CD14-positive monocyte (primary cell): ENCODE measurements at regions not wholly inside any gene's neighbourhood (a gene's known extent, or its start where the extent isn't known, plus 50 kb on each side); places are given as distances from the start of the nearest gene placed in this dataset.

ENCODE experiments used
- DNase-seq, 3 donors: peaks; one replicate each; pipeline ENCODE4 v3.0.0-alpha.2; 2011 to 2022
- H2AFZ ChIP-seq: 2 replicates; pipeline ENCODE4 v1.6.0; 2012; ENCODE audit warnings: mild to moderate bottlenecking, low read depth, low read length, inconsistent platforms; ENCODE audit not compliant: insufficient read depth, poor library complexity, severe bottlenecking
- H3K27ac ChIP-seq, 2 donors: 1 replicate in 1 of 2; 2 replicates in 1 of 2; pipeline ENCODE4 v1.5.1; 2012 to 2013; ENCODE audit warnings: low read length in 2 of 2, control low read depth in 1 of 2, inconsistent platforms in 1 of 2, low read depth in 1 of 2, mild to moderate bottlenecking in 1 of 2
- H3K27me3 ChIP-seq, 2 donors: one replicate each; pipeline versions ENCODE4 v1.6.0 to v1.6.1; 2011 to 2013; ENCODE audit warnings: low read length in 2 of 2; ENCODE audit not compliant: control insufficient read depth in 2 of 2, insufficient read depth in 2 of 2
- H3K36me3 ChIP-seq, 2 donors: replicated peaks in 1 of 2; 1 replicate in 1 of 2; 2 replicates in 1 of 2; pipeline versions ENCODE4 v1.5.1 to v1.6.1; 2012 to 2013; ENCODE audit warnings: low read length in 2 of 2, control low read depth in 1 of 2, inconsistent platforms in 1 of 2, mild to moderate bottlenecking in 1 of 2; ENCODE audit not compliant: insufficient read depth in 2 of 2, control insufficient read depth in 1 of 2
- H3K4me1 ChIP-seq, 2 donors: 1 replicate in 1 of 2; 2 replicates in 1 of 2; pipeline versions ENCODE4 v1.5.1 to v1.6.1; 2012 to 2013; ENCODE audit warnings: low read length in 2 of 2, control low read depth in 1 of 2, inconsistent platforms in 1 of 2, mild to moderate bottlenecking in 1 of 2, moderate library complexity in 1 of 2; ENCODE audit not compliant: insufficient read depth in 2 of 2, control insufficient read depth in 1 of 2
- H3K4me2 ChIP-seq: replicated peaks from 2 replicates; pipeline ENCODE3; 2012; ENCODE audit warnings: low read length, moderate library complexity, mild to moderate bottlenecking; ENCODE audit not compliant: poor library complexity, severe bottlenecking; ENCODE audit errors: extremely low read depth
- H3K4me3 ChIP-seq, 3 experiments: fragments of 200-600 bp in 1 of 3; sonication (generic) in 1 of 3; replicated peaks in 1 of 3; 1 replicate in 2 of 3; 2 replicates in 1 of 3; pipeline ENCODE4 v1.5.1; 2011 to 2013; ENCODE audit warnings: low read length in 3 of 3, mild to moderate bottlenecking in 3 of 3, control low read depth in 2 of 3, low read depth in 2 of 3, inconsistent platforms in 1 of 3, moderate library complexity in 1 of 3
- H3K79me2 ChIP-seq: 2 replicates; pipeline ENCODE4 v1.6.0; 2012; ENCODE audit warnings: mild to moderate bottlenecking, control low read depth, inconsistent platforms, low read length, moderate library complexity; ENCODE audit not compliant: insufficient read depth
- H3K9ac ChIP-seq: 2 replicates; pipeline ENCODE4 v1.6.0; 2017; ENCODE audit warnings: low read length, mild to moderate bottlenecking; ENCODE audit not compliant: insufficient read depth, poor library complexity, severe bottlenecking
- H3K9me3 ChIP-seq, 2 donors: replicated peaks in 1 of 2; 1 replicate in 1 of 2; 2 replicates in 1 of 2; pipeline versions ENCODE4 v1.5.1 to v1.6.1; 2012 to 2013; ENCODE audit warnings: low read length in 2 of 2, control low read depth in 1 of 2; ENCODE audit not compliant: control insufficient read depth in 1 of 2, insufficient read depth in 1 of 2
- H4K20me1 ChIP-seq: 2 replicates; pipeline ENCODE4 v1.6.0; 2012; ENCODE audit warnings: mild to moderate bottlenecking, low read length, control low read depth, moderate library complexity; ENCODE audit not compliant: insufficient read depth
- H3K27ac Mint-ChIP-seq, 7 donors: one replicate each; pipeline ENCODE4 v1.8.0; 2020; ENCODE audit warnings: mild to moderate bottlenecking in 7 of 7, mixed read lengths in 7 of 7, moderate library complexity in 6 of 7, inconsistent platforms in 2 of 7
- H3K27me3 Mint-ChIP-seq, 3 donors: one replicate each; pipeline ENCODE4 v1.8.0; 2021 to 2022; ENCODE audit warnings: low read depth in 3 of 3, mild to moderate bottlenecking in 3 of 3, mixed read lengths in 3 of 3, moderate library complexity in 3 of 3, inconsistent platforms in 1 of 3
- H3K36me3 Mint-ChIP-seq, 2 donors: one replicate each; pipeline ENCODE4 v1.8.0; 2020; ENCODE audit warnings: mixed read lengths in 2 of 2, inconsistent platforms in 1 of 2, mild to moderate bottlenecking in 1 of 2
- H3K4me1 Mint-ChIP-seq: one replicate; pipeline ENCODE4 v1.8.0; 2020; ENCODE audit warnings: mild to moderate bottlenecking, mixed read lengths
- H3K4me3 Mint-ChIP-seq, 2 donors: one replicate each; pipeline ENCODE4 v1.8.0; 2020; ENCODE audit warnings: mild to moderate bottlenecking in 2 of 2, mixed read lengths in 2 of 2, moderate library complexity in 1 of 2
- H3K9me3 Mint-ChIP-seq, 7 donors: one replicate each; pipeline ENCODE4 v1.8.0; 2020 to 2022; ENCODE audit warnings: mixed read lengths in 7 of 7, mild to moderate bottlenecking in 6 of 7, moderate library complexity in 6 of 7, inconsistent platforms in 2 of 7
- CTCF ChIP-seq: fragments of 200-600 bp; IDR thresholded peaks from one replicate; pipeline ENCODE4 v1.8.0; 2022; ENCODE audit warnings: antibody characterized with exemption, mild to moderate bottlenecking
- WGBS: methylation state at CpG from one replicate; pipeline ENCODE4 v1.1.5; 2013; ENCODE audit warnings: missing lambda C conversion rate; ENCODE audit not compliant: insufficient coverage; 5-methylcytosine and 5-hydroxymethylcytosine counted together
- intact Hi-C, 2 donors: fragments of 100-400 bp; cut with micrococcal nuclease; formaldehyde crosslinking; loops; one replicate each; pipeline versions ENCODE4 v1.15.0 to v1.15.1; 2023

GRCh38 chr2:117086174-117086942 lies 728.1 kb upstream of the DDX18 start:
- H3K9ac ChIP-seq, result no peak overlapping the region
- no peak overlapping the region for H3K4me2 ChIP-seq
- 100% methylated on average over 1 of the region's 3 CpGs for WGBS

GRCh38 chr2:117086943-117087250 lies 727.6 kb upstream of the DDX18 start:
- no peak overlapping the region for H3K4me3 Mint-ChIP-seq
- WGBS, result 75% methylated on average over 2 of the region's 4 CpGs

More at GRCh38 chr2:117086174-117086942, 728.1 kb upstream of the DDX18 start:
- H3K36me3 Mint-ChIP-seq, result no peaks in the 10 kb centered on the region
- Histone ChIP-seq H3K36me3 (no peaks in the 10 kb centered on the region), H3K4me3 (no peak overlapping the region), H3K79me2 (no peaks in the 10 kb centered on the region), H3K27ac (no peak overlapping the region), H3K9me3 (no peaks in the 10 kb centered on the region), H3K4me1 (no peaks in the 10 kb centered on the region), H3K27me3 (no peaks in the 10 kb centered on the region), H4K20me1 (no peaks in the 10 kb centered on the region), H2AFZ (no peak overlapping the region)
- H3K27me3 Mint-ChIP-seq, result peaks cover 0 to 1% (median 0%) of the 10 kb centered on the region in 3 donors
- DNase-seq, result no peak
- no peaks in the 10 kb centered on the region for H3K4me1 Mint-ChIP-seq
- no peak overlapping the region for H3K27ac Mint-ChIP-seq
- TF ChIP-seq CTCF, result no peak
- intact Hi-C loops, result no loop called here
- peaks cover 0 to 4% (median 0%) of the 10 kb centered on the region in 7 donors for H3K9me3 Mint-ChIP-seq
- no peak overlapping the region for H3K4me3 Mint-ChIP-seq

More at GRCh38 chr2:117086943-117087250, 727.6 kb upstream of the DDX18 start:
- Mint-ChIP-seq H3K27ac (no peak overlapping the region), H3K27me3 (peaks cover 0 to 1% (median 0%) of the 10 kb centered on the region in 3 donors), H3K36me3 (no peaks in the 10 kb centered on the region), H3K9me3 (peaks cover 0 to 4% (median 0%) of the 10 kb centered on the region in 7 donors), H3K4me1 (no peaks in the 10 kb centered on the region)
- no peak for DNase-seq
- Histone ChIP-seq H3K27ac (no peak overlapping the region), H3K4me1 (no peaks in the 10 kb centered on the region), H3K27me3 (no peaks in the 10 kb centered on the region), H2AFZ (no peak overlapping the region), H3K4me3 (no peak overlapping the region), H3K9me3 (peaks cover 0 to under 1% of the 10 kb centered on the region in 2 donors), H3K9ac (no peak overlapping the region), H3K79me2 (no peaks in the 10 kb centered on the region), H4K20me1 (no peaks in the 10 kb centered on the region), H3K36me3 (no peaks in the 10 kb centered on the region), H3K4me2 (no peak overlapping the region)
- TF ChIP-seq CTCF, result no peak
- intact Hi-C loops, result no loop called here
